ENCODE measurements at regions not wholly inside any gene's neighbourhood (a gene's known extent, or its start where the extent isn't known, plus 50 kb on each side); places are given as distances from the start of the nearest gene placed in this dataset.
"Not testable (repeated sequence)": the region's sequence is repeated elsewhere in the genome, so short reads cannot be mapped to it uniquely, and the experiment has no call there.

DNA sequence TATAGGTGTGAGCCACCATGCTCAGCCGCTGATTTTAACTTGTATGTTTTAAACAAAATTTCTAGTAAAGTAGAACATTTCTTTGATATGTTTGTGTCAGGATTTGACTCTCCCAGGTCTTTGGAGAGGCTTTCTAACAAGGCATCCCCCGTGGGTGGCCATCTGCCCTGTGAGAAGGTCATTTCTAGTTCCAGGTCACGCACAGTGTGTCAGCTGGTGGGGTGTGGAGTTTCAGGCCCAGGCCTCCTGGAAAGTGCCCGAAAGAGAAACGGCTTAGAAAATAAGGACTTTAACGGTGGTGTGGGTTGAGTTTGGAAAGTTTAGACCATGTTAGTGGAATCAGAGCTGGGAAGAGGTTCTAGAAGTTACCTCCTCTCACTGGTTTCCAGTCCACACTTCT, 61.0 kb downstream of the SPDYE17 start:
- H3K36me3 ChIP-seq (ENCODE audit: control insufficient read depth in 2 of 2, insufficient read depth in 1 of 2, low read length in 2 of 2); H3K4me1 ChIP-seq (ENCODE audit: control insufficient read depth, insufficient read depth, low read length); H3K9me3 ChIP-seq (ENCODE audit: control insufficient read depth, insufficient read depth, low read depth, low read length); H3K27ac ChIP-seq (ENCODE audit: extremely low read depth, low read depth, low read length); CTCF ChIA-PET; H3K4me3 ChIP-seq (ENCODE audit: low read depth, low read length); POLR2A ChIA-PET: not testable (repeated sequence)

DNA sequence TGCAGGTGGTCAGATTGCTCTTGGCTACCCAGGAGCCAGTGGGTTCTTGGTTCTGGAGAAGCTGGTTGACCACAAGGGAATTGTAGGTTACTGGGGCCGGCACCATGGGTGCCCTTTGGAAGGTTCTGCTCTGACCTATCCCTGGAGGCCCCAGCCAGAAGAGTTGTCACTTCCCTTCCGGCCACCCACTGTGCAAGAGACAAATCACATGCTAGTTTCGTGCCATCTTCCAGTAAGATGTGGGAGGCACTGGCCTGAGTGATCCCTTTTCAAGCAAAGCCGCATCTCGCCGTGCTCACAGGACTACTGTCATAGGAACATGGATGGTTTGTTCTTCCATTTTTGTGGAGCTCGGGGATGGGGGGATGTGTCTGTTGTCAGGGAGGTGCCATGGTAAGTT, 62.3 kb downstream of the SPDYE17 start:
- H3K4me3 ChIP-seq (ENCODE audit: low read depth, low read length); CTCF ChIA-PET; POLR2A ChIA-PET; H3K4me1 ChIP-seq (ENCODE audit: control insufficient read depth, insufficient read depth, low read length); H3K9me3 ChIP-seq (ENCODE audit: control insufficient read depth, insufficient read depth, low read depth, low read length); H3K36me3 ChIP-seq (ENCODE audit: control insufficient read depth in 2 of 2, insufficient read depth in 1 of 2, low read length in 2 of 2); H3K27ac ChIP-seq (ENCODE audit: extremely low read depth, low read depth, low read length): not testable (repeated sequence)

DNA sequence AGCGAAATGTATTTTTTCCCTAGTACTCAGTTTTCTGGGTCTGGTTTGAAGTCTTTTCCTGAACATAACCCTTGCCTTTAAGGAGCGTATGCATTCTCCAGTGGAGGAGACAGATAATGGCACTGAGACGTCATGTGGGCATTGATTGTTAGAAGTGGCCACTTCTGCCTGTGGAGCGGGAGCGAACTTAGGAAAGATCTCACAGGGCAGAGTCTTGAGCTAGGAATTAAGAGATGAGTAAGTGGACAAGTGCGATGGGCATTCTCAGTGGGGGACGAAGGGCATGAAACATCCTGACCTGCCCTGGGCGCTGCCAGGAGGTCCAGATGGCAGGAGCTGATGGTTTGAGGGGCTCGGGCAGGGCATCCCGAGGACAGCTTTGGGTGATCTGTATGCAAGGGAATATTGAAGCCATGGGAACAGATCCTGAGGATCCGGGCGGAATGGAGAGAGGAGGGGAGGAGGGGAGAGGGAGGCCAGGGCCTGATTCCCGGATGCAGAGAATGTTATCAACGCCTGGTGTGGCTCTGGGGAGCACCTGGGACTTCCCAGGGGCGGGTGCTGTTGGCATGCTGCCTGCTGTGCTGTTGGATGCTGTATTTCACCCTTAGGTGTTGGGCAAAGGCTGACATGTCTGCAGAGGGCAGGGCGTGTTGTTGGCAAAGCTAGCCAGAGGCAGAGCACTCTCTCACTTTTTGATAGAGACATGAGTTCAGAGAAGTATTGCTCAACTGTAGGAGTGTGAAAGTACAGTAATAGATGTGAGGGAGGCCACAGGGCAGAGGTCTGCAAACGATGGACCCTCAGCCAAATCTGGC, 66.2 kb downstream of the SPDYE17 start:
- H3K36me3 ChIP-seq (ENCODE audit: control insufficient read depth in 2 of 2, insufficient read depth in 1 of 2, low read length in 2 of 2); H3K9me3 ChIP-seq (ENCODE audit: control insufficient read depth, insufficient read depth, low read depth, low read length); H3K27ac ChIP-seq (ENCODE audit: extremely low read depth, low read depth, low read length); H3K4me1 ChIP-seq (ENCODE audit: control insufficient read depth, insufficient read depth, low read length); CTCF ChIA-PET; POLR2A ChIA-PET; H3K4me3 ChIP-seq (ENCODE audit: low read depth, low read length): not testable (repeated sequence)

DNA sequence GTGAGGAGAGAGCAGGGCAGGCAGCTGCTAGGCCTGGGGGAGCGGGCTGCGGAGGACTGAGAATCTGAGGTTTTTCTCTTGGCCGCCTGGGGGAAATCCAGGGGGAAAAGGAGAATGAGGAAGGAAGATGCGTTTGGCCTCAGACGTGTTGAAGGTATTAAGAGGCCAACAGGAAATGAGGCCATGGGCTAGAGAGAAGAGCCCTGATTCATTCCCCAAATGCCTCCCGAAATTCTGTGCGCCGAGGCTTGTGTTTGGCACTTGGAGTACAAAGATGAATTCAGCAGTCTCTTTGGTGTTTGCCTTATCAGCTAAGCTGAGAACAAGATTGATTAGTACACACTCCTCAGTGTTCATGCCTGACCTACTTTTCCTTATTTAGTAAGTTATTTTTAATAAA, 68.1 kb downstream of the SPDYE17 start:
- H3K4me1 ChIP-seq (ENCODE audit: control insufficient read depth, insufficient read depth, low read length); H3K4me3 ChIP-seq (ENCODE audit: low read depth, low read length); CTCF ChIA-PET; H3K36me3 ChIP-seq (ENCODE audit: control insufficient read depth in 2 of 2, insufficient read depth in 1 of 2, low read length in 2 of 2); H3K9me3 ChIP-seq (ENCODE audit: control insufficient read depth, insufficient read depth, low read depth, low read length); H3K27ac ChIP-seq (ENCODE audit: extremely low read depth, low read depth, low read length); POLR2A ChIA-PET: not testable (repeated sequence)

DNA sequence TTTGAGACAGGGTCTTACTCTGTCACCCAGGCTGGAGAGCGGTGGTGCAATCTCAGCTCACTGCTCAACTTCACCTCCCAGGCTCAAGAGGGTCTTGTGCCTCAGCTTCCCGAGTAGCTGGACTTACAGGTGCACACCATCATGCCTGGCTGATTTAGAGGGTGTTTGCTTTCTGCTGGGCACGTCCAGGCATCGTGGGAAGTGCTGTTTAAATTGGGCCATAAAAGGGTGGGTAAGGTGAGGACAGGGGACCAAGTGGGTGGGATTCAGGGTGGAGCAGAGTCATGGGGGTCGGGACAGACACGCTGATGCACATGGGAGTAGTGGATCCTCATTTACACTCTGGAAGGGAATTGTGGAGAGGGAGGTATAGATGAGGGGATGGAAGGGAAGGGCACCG, 69.1 kb downstream of the SPDYE17 start:
- CTCF ChIA-PET; H3K9me3 ChIP-seq (ENCODE audit: control insufficient read depth, insufficient read depth, low read depth, low read length); POLR2A ChIA-PET; H3K4me1 ChIP-seq (ENCODE audit: control insufficient read depth, insufficient read depth, low read length); H3K4me3 ChIP-seq (ENCODE audit: low read depth, low read length); H3K36me3 ChIP-seq (ENCODE audit: control insufficient read depth in 2 of 2, insufficient read depth in 1 of 2, low read length in 2 of 2); H3K27ac ChIP-seq (ENCODE audit: extremely low read depth, low read depth, low read length): not testable (repeated sequence)

DNA sequence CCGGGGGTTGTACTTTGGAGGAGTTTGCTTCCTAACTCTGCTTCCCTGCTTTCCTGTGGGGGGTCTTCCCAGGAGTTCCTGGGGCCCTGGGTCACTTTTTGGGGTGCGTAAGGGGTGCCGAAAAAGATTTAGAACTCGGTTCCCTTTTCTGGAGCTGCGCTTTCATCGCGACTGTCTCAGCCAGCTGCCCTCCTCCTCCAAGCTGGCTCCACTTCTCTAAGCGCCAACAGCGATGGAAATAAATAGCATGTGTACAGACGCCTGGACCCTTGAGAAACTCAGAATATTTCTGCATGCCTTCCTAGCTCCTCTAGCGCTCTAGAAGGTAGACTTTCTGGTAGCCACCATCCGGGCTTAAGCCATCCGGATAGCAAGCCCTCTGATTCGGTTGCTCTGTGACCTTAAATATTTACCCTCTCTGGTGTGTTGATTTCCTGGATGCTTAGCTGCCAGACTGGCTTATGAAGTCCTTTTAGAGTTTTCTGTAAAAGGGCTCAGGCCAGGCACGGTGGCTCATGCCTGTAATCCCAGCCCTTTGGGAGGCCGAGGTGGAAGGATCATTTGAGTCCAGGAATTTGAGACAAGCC, 71.7 kb downstream of the SPDYE17 start:
- POLR2A ChIA-PET; H3K4me3 ChIP-seq (ENCODE audit: low read depth, low read length); CTCF ChIA-PET; H3K27ac ChIP-seq (ENCODE audit: extremely low read depth, low read depth, low read length); H3K9me3 ChIP-seq (ENCODE audit: control insufficient read depth, insufficient read depth, low read depth, low read length); H3K4me1 ChIP-seq (ENCODE audit: control insufficient read depth, insufficient read depth, low read length); H3K36me3 ChIP-seq (ENCODE audit: control insufficient read depth in 2 of 2, insufficient read depth in 1 of 2, low read length in 2 of 2): not testable (repeated sequence)

DNA sequence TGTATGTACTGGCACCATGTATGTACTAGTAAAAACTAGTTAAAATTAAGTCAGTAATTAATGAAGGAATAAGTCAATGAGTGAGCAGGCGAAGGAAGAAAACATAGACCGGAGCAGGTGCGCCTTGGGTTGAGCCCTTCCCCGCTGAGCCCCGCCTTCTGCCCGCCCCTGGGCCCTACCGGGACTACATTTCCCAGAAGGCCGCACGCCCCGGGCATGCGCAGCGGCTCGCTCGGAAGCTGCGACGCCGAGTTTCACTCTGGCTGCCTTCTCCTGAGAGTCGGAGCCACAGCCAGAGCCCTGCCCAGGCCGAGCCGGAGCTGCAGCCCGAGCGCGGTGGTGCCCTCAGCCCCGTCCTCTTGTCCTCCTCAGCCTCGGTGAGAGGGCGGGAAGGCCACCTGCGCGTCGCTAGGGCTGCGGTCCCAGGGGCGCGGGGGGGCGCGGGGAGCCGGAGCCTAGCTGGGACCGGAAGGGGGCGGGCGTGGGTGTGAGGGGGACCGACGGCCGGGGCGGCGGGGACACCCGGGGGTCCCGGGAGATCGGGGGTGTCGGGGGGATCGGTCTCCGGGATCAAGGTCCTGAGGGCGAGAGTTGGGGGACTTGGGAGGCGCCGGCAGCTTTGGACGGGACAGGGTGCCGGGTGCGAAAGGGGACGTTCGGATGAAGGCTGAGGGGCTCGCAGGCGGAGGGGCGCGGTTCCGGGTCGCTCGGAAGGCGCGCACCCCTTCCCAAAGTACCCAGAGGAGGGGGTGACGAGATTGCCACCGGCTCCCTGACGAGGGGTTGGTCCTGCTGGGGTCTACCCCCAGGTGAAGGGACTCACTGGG, 72.4 kb downstream of the SPDYE17 start:
- H3K4me3 ChIP-seq (ENCODE audit: low read depth, low read length); POLR2A ChIA-PET; H3K4me1 ChIP-seq (ENCODE audit: control insufficient read depth, insufficient read depth, low read length); H3K9me3 ChIP-seq (ENCODE audit: control insufficient read depth, insufficient read depth, low read depth, low read length); CTCF ChIA-PET; H3K36me3 ChIP-seq (ENCODE audit: control insufficient read depth in 2 of 2, insufficient read depth in 1 of 2, low read length in 2 of 2); H3K27ac ChIP-seq (ENCODE audit: extremely low read depth, low read depth, low read length): not testable (repeated sequence)

DNA sequence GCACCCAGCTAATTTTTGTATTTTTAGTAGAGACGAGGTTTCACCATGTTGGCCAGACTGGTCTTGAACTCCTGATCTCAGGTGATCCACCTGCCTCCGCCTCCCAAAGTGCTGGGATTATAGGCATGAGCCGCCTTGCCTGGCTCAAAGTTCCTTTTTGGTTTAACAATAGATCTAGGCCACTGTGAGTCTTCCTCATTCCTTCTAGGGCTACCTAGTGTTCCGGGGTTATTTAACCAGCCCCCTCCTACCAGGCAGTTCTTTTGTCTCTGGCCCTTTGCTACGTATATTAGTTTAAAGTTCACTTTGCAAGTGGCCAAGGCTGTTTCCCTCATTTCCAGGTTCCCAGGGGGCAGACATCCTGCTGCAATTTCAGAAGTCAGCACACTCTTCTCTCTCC, 75.6 kb downstream of the SPDYE17 start:
- H3K27ac ChIP-seq (ENCODE audit: extremely low read depth, low read depth, low read length); POLR2A ChIA-PET; CTCF ChIA-PET; H3K9me3 ChIP-seq (ENCODE audit: control insufficient read depth, insufficient read depth, low read depth, low read length); H3K36me3 ChIP-seq (ENCODE audit: control insufficient read depth in 2 of 2, insufficient read depth in 1 of 2, low read length in 2 of 2); H3K4me1 ChIP-seq (ENCODE audit: control insufficient read depth, insufficient read depth, low read length); H3K4me3 ChIP-seq (ENCODE audit: low read depth, low read length): not testable (repeated sequence)

DNA sequence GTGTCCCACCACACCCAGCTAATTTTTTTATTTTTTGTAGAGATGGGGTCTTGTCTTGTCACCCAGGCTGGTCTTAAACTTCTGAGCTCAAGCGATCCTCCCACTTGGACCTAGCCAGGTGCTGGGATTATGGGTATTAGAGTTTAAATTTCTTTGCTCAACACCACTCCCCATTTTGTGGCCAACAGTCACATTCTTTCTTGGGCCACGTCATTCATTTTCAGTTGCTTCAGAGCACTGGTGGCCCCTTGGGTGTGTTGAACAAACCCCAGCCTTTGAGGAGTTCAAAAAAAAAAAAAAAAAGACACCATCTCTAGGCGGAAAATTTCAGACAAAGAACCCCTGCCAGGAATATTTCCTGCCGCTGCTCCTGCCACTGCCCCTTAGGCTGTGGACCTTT, 77.0 kb downstream of the SPDYE17 start:
- POLR2A ChIA-PET; CTCF ChIA-PET; H3K36me3 ChIP-seq (ENCODE audit: control insufficient read depth in 2 of 2, insufficient read depth in 1 of 2, low read length in 2 of 2); H3K27ac ChIP-seq (ENCODE audit: extremely low read depth, low read depth, low read length); H3K9me3 ChIP-seq (ENCODE audit: control insufficient read depth, insufficient read depth, low read depth, low read length); H3K4me3 ChIP-seq (ENCODE audit: low read depth, low read length); H3K4me1 ChIP-seq (ENCODE audit: control insufficient read depth, insufficient read depth, low read length): not testable (repeated sequence)

DNA sequence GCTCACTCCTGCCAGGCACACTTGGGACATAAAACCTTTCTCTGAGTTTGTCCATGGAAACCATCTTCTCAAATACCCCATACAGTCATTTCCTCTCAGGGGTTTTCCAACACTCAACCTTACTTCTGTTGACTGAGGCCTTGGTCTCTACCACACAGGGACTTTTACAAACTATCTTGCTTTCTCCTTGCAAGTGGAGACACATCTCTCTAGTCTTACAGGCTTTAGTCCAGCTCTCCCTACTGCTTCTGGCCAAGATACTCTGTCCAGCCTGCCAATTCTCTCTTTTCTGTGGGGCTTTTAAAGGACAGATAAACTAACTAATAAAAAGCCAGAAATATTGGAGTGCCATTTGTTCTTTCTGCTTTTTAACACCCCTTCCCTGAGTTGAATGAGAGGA, 87.6 kb downstream of the SPDYE17 start:
- POLR2A ChIA-PET; H3K4me1 ChIP-seq (ENCODE audit: control insufficient read depth, insufficient read depth, low read length); CTCF ChIA-PET; H3K27ac ChIP-seq (ENCODE audit: extremely low read depth, low read depth, low read length); H3K36me3 ChIP-seq (ENCODE audit: control insufficient read depth in 2 of 2, insufficient read depth in 1 of 2, low read length in 2 of 2); H3K4me3 ChIP-seq (ENCODE audit: low read depth, low read length); H3K9me3 ChIP-seq (ENCODE audit: control insufficient read depth, insufficient read depth, low read depth, low read length): not testable (repeated sequence)
